ENCODE measurements at regions not wholly inside any gene's neighbourhood (a gene's known extent, or its start where the extent isn't known, plus 50 kb on each side); places are given as distances from the start of the nearest gene placed in this dataset.
"Not testable (repeated sequence)": the region's sequence is repeated elsewhere in the genome, so short reads cannot be mapped to it uniquely, and the experiment has no call there.

- no peak for DNase-seq
Observed at GRCh38 chrX:98068024-98068580, 1184.4 kb downstream of the RPA4 start.

GRCh38 chrX:98071331-98071730 lies 1187.6 kb downstream of the RPA4 start:
- DNase-seq = no peak

GRCh38 chrX:98077440-98077839 lies 1193.7 kb downstream of the RPA4 start:
- no peak for DNase-seq

- DNase-seq = no peak
Observed at GRCh38 chrX:98111684-98112083, 1228.0 kb downstream of the RPA4 start.

- DNase-seq = no peak
Observed at GRCh38 chrX:98114021-98114420, 1230.3 kb downstream of the RPA4 start.

- DNase-seq = no peak
Observed at GRCh38 chrX:98141466-98141865, 1257.8 kb downstream of the RPA4 start.

GRCh38 chrX:98191003-98191402 lies 1307.3 kb downstream of the RPA4 start:
- DNase-seq = no peak

GRCh38 chrX:98194036-98194435 lies 1310.3 kb downstream of the RPA4 start:
- no peak for DNase-seq

- no peak for DNase-seq
Observed at GRCh38 chrX:98203800-98204199, 1320.1 kb downstream of the RPA4 start.

- DNase-seq = no peak
Observed at GRCh38 chrX:98207947-98208346, 1324.2 kb downstream of the RPA4 start.

GRCh38 chrX:98231003-98231402 lies 1347.3 kb downstream of the RPA4 start:
- no peak for DNase-seq

- not testable (repeated sequence) for DNase-seq
Observed at GRCh38 chrX:98240061-98240460, 1356.4 kb downstream of the RPA4 start.

GRCh38 chrX:98263135-98263534 lies 1379.4 kb downstream of the RPA4 start:
- no peak for DNase-seq

GRCh38 chrX:98289726-98290125 lies 1406.0 kb downstream of the RPA4 start:
- no peak for DNase-seq

- no peak for DNase-seq
Observed at GRCh38 chrX:98294310-98294709, 1410.6 kb downstream of the RPA4 start.

- no peak for DNase-seq
Observed at GRCh38 chrX:98296129-98296528, 1412.4 kb downstream of the RPA4 start.

- no peak for DNase-seq
Observed at GRCh38 chrX:98299785-98300184, 1416.1 kb downstream of the RPA4 start.

- DNase-seq = not testable (repeated sequence)
Observed at GRCh38 chrX:98300536-98300935, 1416.8 kb downstream of the RPA4 start.

- no peak for DNase-seq
Observed at GRCh38 chrX:98331407-98331806, 1447.7 kb downstream of the RPA4 start.

- no peak for DNase-seq
Observed at GRCh38 chrX:98338544-98338943, 1454.8 kb downstream of the RPA4 start.

- no peak for DNase-seq
Observed at GRCh38 chrX:98350940-98351339, 1467.2 kb downstream of the RPA4 start.

GRCh38 chrX:98357146-98357545 lies 1473.4 kb downstream of the RPA4 start:
- no peak for DNase-seq

- no peak for DNase-seq
Observed at GRCh38 chrX:98362630-98363029, 1478.9 kb downstream of the RPA4 start.

- no peak for DNase-seq
Observed at GRCh38 chrX:98371994-98372393, 1488.3 kb downstream of the RPA4 start.

- no peak for DNase-seq
Observed at GRCh38 chrX:98379134-98379533, 1495.4 kb downstream of the RPA4 start.

GRCh38 chrX:98380106-98380505 lies 1496.4 kb downstream of the RPA4 start:
- DNase-seq = no peak
